ENCODE measurements at regions not wholly inside any gene's neighbourhood (a gene's known extent, or its start where the extent isn't known, plus 50 kb on each side); places are given as distances from the start of the nearest gene placed in this dataset.

- DNase-seq, result no peak
These were observed 52.2 kb downstream of the ADRA2C start for GRCh38 chr4:3818371-3818770.

GRCh38 chr4:3819210-3819919, 53.2 kb downstream of the ADRA2C start:
- DNase-seq, result no peak

GRCh38 chr4:3820016-3820805, 54.0 kb downstream of the ADRA2C start:
- DNase-seq, result no peak

GRCh38 chr4:3820806-3821579, 54.8 kb downstream of the ADRA2C start:
- no peak for DNase-seq

- no peak for DNase-seq
These were observed 55.5 kb downstream of the ADRA2C start for GRCh38 chr4:3821580-3822229.

- no peak for DNase-seq
These were observed 56.2 kb downstream of the ADRA2C start for GRCh38 chr4:3822230-3822947.

GRCh38 chr4:3823496-3824341, 57.5 kb downstream of the ADRA2C start:
- DNase-seq, result no peak

GRCh38 chr4:3824521-3825270, 58.5 kb downstream of the ADRA2C start:
- DNase-seq, result no peak

- no peak for DNase-seq
These were observed 59.3 kb downstream of the ADRA2C start for GRCh38 chr4:3825530-3825929.

GRCh38 chr4:3826247-3827172, 60.3 kb downstream of the ADRA2C start:
- DNase-seq, result no peak

GRCh38 chr4:3827616-3828492, 61.7 kb downstream of the ADRA2C start:
- DNase-seq, result no peak

- no peak for DNase-seq
These were observed 62.4 kb downstream of the ADRA2C start for GRCh38 chr4:3828546-3828945.

GRCh38 chr4:3829211-3829955, 63.2 kb downstream of the ADRA2C start:
- DNase-seq, result no peak

- DNase-seq, result no peak
These were observed 64.0 kb downstream of the ADRA2C start for GRCh38 chr4:3829956-3830773.

- no peak for DNase-seq
These were observed 64.8 kb downstream of the ADRA2C start for GRCh38 chr4:3830774-3831528.

Measured in CD4-positive, alpha-beta T cell treated with Interleukin-15 for 1 hour (primary cell).